Omental fat pad (tissue), 3 donors: ENCODE measurements at regions not wholly inside any gene's neighbourhood (a gene's known extent, or its start where the extent isn't known, plus 50 kb on each side); places are given as distances from the start of the nearest gene placed in this dataset.
"Not testable (repeated sequence)": the region's sequence is repeated elsewhere in the genome, so short reads cannot be mapped to it uniquely, and the experiment has no call there.

ENCODE experiments used
- ATAC-seq: fragments of 150-250 bp; one replicate; pipeline ENCODE4 v1.9.1; 2016; ENCODE audit warnings: mild to moderate bottlenecking, moderate library complexity; ENCODE audit not compliant: low FRiP score
- DNase-seq: peaks from one replicate; pipeline ENCODE4 v3.0.0-alpha.2; 2019; ENCODE audit warnings: low spot score
- CTCF ChIP-seq, 3 donors: fragments of 450-650 bp; IDR thresholded peaks; one replicate each; pipeline ENCODE4 v1.5.1; 2016 to 2017; ENCODE audit warnings: antibody characterized with exemption in 3 of 3, mild to moderate bottlenecking in 3 of 3, moderate library complexity in 2 of 3

DNA sequence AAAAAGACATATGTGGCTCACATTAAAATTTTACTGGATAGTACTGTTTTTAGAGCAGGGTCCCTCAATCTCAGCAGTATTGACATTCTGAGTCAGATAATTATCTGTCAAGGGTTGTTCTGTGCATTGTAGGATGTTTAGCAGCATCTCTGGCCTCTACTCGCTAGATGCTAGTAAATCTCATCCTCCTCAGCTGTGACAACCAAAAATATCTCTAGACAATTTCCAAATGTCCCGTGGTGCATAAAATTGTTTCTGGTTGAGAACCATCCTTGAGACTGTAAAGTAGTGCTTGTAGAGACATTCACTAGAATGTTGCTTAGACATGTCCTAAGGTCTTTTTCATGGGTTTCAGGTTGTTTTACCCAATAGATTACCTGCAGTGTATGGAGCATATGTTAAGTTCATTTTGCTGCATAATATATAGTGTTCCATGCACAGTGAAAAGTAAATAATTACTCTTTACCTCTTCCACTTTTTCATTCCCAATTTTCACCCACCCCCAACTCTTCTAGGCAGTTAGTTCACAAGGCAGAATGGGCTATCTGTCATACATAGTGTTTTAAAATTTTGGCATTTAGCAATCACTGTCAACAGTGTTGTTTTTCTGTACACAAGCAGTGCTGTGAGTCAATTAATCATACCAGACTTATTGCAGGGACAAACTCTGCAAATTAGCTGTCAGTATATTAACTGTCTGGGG lies 200.2 kb upstream of the SLC38A2 start:
- no peak for TF ChIP-seq CTCF (IDR thresholded peaks at IDR 0.05)
- ATAC-seq: no peak

GRCh38 chr12:46571608-46572007 lies 199.0 kb upstream of the SLC38A2 start:
- no peak for DNase-seq
- TF ChIP-seq CTCF (IDR thresholded peaks at IDR 0.05): no peak

More for the DNA sequence above, 200.2 kb upstream of the SLC38A2 start:
- DNase-seq: no peak

DNA sequence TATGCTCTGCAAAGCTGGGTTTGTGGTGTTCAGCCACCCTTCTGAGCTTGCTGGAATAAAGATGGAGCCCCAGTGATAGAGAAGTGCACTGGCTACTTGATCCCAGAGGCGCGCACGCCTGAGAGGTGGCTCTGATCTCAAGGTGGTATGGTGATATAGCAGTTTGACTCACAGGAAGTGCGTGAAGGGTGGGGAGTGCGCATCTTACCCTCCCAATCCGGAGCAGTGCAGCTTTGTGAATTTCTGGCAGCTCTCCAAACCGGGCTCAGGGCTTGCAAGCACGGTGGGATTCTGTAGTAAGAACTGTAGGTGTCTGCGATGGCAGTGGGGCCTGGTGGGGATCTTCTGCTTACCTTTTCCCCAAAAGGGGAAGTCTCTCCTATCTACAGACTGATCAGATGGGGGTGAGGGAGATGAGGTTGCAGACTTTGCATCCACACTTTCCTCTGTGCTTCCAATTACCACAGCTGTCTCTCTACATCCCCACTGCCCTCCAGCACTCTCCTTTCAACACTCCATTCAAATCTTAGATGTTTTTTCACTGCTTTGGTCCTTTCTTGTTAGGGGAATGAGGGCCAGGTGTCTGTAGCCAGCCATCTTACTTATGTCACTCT lies 197.4 kb upstream of the SLC38A2 start:
- TF ChIP-seq CTCF (IDR thresholded peaks at IDR 0.05): no peak
- DNase-seq: no peak
- ATAC-seq: no peak

More at GRCh38 chr12:46571608-46572007, 199.0 kb upstream of the SLC38A2 start:
- no peak for ATAC-seq

DNA sequence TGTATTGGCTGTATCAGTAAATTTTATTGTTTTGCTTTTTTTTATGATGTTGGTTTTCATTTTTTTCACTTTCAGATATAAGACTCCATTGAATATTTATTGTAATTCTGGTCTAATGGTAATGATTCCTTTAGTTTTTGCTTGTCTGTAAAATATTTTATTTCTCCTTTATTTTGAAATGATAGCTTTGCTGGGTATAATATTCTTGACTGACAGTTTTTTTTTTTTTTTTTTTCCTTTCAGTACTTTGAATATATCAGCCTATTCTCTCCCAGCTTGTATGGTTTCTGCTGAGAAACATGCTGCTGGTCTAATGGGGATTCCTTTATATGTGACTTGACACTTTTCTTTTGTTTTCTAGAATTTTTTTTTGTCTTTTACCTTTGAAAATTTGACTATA lies 195.1 kb upstream of the SLC38A2 start:
- no peak for DNase-seq

GRCh38 chr12:46562625-46563225 lies 190.2 kb upstream of the SLC38A2 start:
- DNase-seq (no peak), ATAC-seq (no peak)
- TF ChIP-seq CTCF (IDR thresholded peaks at IDR 0.05): no peak

More for the DNA sequence above, 195.1 kb upstream of the SLC38A2 start:
- no peak for ATAC-seq
- TF ChIP-seq CTCF (IDR thresholded peaks at IDR 0.05): no peak

DNA sequence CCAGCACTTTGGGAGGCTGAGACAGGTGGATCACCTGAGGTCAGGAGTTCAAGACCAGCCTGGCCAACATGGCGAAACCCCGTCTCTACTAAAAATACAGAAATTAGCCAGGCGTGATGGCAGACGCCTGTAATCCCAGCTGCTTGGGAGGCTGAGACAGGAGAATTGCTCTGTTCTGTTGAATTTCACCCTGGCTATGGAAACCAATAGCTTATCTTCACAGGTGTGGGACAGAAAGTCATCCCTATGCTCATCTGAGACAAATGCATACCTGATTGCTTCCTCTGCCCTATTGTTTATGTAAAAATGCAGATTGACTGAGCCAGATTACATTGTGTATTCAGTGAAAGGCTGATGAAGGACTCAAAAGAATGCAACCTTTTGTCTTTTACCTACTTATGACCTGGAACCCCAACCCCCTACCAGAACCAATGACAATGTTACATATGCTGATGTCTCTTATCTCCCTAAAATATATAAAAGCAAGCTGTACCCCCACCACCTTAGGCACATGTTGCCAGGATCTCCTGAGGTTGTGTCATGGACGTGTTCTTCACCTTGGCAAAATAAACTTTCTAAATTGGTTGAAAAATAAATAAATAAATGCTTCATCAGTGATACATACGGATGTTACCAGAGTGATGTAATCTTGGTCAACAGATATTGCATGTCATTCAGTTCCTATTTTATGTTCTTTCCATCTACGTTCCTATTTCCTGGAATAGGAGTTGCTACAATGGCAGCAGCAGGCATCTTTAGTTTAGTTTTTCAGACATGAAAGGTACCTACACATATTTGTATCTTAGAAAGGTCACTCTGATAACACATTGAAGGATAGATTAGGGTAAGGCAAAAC lies 189.4 kb upstream of the SLC38A2 start:
- not testable (repeated sequence) for DNase-seq, ATAC-seq

DNA sequence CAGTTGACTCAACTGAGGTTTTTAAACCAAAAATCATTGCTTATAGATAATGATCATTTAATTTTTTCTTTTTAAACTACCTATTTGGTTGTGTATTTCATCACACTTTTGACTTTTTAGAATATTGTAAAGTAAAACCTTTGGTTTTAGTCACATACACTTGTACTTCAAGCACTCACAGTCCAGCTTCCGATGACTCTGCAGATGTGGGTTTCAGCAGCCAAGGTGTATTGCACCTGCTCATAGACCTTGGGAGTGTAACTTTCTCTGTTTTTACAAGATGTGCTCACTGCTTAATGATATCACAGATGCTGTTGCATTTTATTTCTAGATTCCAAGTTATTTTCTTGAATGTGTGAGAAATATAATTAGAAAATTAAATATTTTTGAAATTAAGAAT lies 188.3 kb upstream of the SLC38A2 start:
- DNase-seq (no peak), ATAC-seq (no peak)
- TF ChIP-seq CTCF (IDR thresholded peaks at IDR 0.05): no peak
